ENCODE measurements at regions not wholly inside any gene's neighbourhood (a gene's known extent, or its start where the extent isn't known, plus 50 kb on each side); places are given as distances from the start of the nearest gene placed in this dataset.

GRCh38 chr1:234697015-234697414 is 87.0 kb upstream of the IRF2BP2 start:
- TF ChIP-seq CTCF (IDR thresholded peaks at IDR 0.05) (no peak), EZH2phosphoT487 (IDR thresholded peaks at IDR 0.05) (no peak), EZH2 (IDR thresholded peaks at IDR 0.05) (no peak)
- H3K27ac ChIP-seq: no peak overlapping the region
- no peak for DNase-seq (ENCODE audit: low spot score)
- H3K9me3 ChIP-seq (ENCODE audit: low read depth): no peaks in the 10 kb centered on the region
- H3K27me3 ChIP-seq: no peaks in the 10 kb centered on the region
- H3K4me1 Mint-ChIP-seq: peaks cover 17% of the 10 kb centered on the region
- no peak overlapping the region for H3K4me3 Mint-ChIP-seq
- H3K4me1 ChIP-seq: peaks cover 6% of the 10 kb centered on the region
- H3K9me3 Mint-ChIP-seq: no peaks in the 10 kb centered on the region
- H2AFZ ChIP-seq (replicated peaks): no peak overlapping the region
- no peaks in the 10 kb centered on the region for H3K79me2 ChIP-seq (ENCODE audit: low read depth)
- no peak overlapping the region for H3K27ac Mint-ChIP-seq
- H4K20me1 ChIP-seq (ENCODE audit: low read depth): no peaks in the 10 kb centered on the region
- H3F3A ChIP-seq (ENCODE audit: low read depth): no peaks in the 10 kb centered on the region
- no peaks in the 10 kb centered on the region for H3K36me3 Mint-ChIP-seq
- H3K4me2 ChIP-seq: no peak overlapping the region
- no peak overlapping the region for H3K9ac ChIP-seq
- H3K36me3 ChIP-seq: no peaks in the 10 kb centered on the region
- peaks cover 6% of the 10 kb centered on the region for H3K27me3 Mint-ChIP-seq (ENCODE audit: insufficient read depth, low read depth)
- no peak overlapping the region for H3K4me3 ChIP-seq

GRCh38 chr1:234696148-234696576 is 86.2 kb upstream of the IRF2BP2 start:
- H4K20me1 ChIP-seq (ENCODE audit: low read depth): no peaks in the 10 kb centered on the region

GRCh38 chr1:234694661-234695060 is 84.7 kb upstream of the IRF2BP2 start:
- no peak overlapping the region for H3K27ac ChIP-seq
- H3F3A ChIP-seq (ENCODE audit: low read depth): no peaks in the 10 kb centered on the region
- no peaks in the 10 kb centered on the region for H3K79me2 ChIP-seq (ENCODE audit: low read depth)
- no peak for DNase-seq (ENCODE audit: low spot score)
- peaks cover 10% of the 10 kb centered on the region for H3K4me1 Mint-ChIP-seq
- H3K4me3 ChIP-seq: no peak overlapping the region
- H3K4me1 ChIP-seq: peaks cover 6% of the 10 kb centered on the region
- TF ChIP-seq EZH2phosphoT487 (IDR thresholded peaks at IDR 0.05) (no peak), CTCF (IDR thresholded peaks at IDR 0.05) (no peak), EZH2 (IDR thresholded peaks at IDR 0.05) (no peak)
- H3K27me3 Mint-ChIP-seq (ENCODE audit: insufficient read depth, low read depth): peaks cover 6% of the 10 kb centered on the region
- H3K9me3 Mint-ChIP-seq: no peaks in the 10 kb centered on the region
- H3K9me3 ChIP-seq (ENCODE audit: low read depth): no peaks in the 10 kb centered on the region
- no peaks in the 10 kb centered on the region for H4K20me1 ChIP-seq (ENCODE audit: low read depth)
- H2AFZ ChIP-seq (replicated peaks): no peak overlapping the region
- no peaks in the 10 kb centered on the region for H3K27me3 ChIP-seq
- H3K4me3 Mint-ChIP-seq: no peak overlapping the region
- H3K9ac ChIP-seq: no peak overlapping the region
- no peak overlapping the region for H3K27ac Mint-ChIP-seq
- no peaks in the 10 kb centered on the region for H3K36me3 ChIP-seq
- no peak overlapping the region for H3K4me2 ChIP-seq
- no peaks in the 10 kb centered on the region for H3K36me3 Mint-ChIP-seq

More at GRCh38 chr1:234696148-234696576, 86.2 kb upstream of the IRF2BP2 start:
- no peak overlapping the region for H3K9ac ChIP-seq
- H3K27me3 ChIP-seq: no peaks in the 10 kb centered on the region
- DNase-seq (ENCODE audit: low spot score): no peak
- H3K4me2 ChIP-seq: no peak overlapping the region
- no peak overlapping the region for H3K4me3 ChIP-seq
- Mint-ChIP-seq H3K4me3 (no peak overlapping the region), H3K27ac (no peak overlapping the region), H3K27me3 (ENCODE audit: insufficient read depth, low read depth) (peaks cover 6% of the 10 kb centered on the region), H3K36me3 (no peaks in the 10 kb centered on the region), H3K4me1 (peaks cover 17% of the 10 kb centered on the region), H3K9me3 (no peaks in the 10 kb centered on the region)
- peaks cover 6% of the 10 kb centered on the region for H3K4me1 ChIP-seq
- TF ChIP-seq CTCF (IDR thresholded peaks at IDR 0.05): no peak
- TF ChIP-seq EZH2phosphoT487 (IDR thresholded peaks at IDR 0.05): no peak
- TF ChIP-seq EZH2 (IDR thresholded peaks at IDR 0.05): no peak
- H3F3A ChIP-seq (ENCODE audit: low read depth): no peaks in the 10 kb centered on the region
- H3K27ac ChIP-seq: no peak overlapping the region
- H3K79me2 ChIP-seq (ENCODE audit: low read depth): no peaks in the 10 kb centered on the region
- no peak overlapping the region for H2AFZ ChIP-seq (replicated peaks)
- no peaks in the 10 kb centered on the region for H3K9me3 ChIP-seq (ENCODE audit: low read depth)
- no peaks in the 10 kb centered on the region for H3K36me3 ChIP-seq

Measured in neural progenitor cell (in vitro differentiated cells).